ENCODE measurements at regions not wholly inside any gene's neighbourhood (a gene's known extent, or its start where the extent isn't known, plus 50 kb on each side); places are given as distances from the start of the nearest gene placed in this dataset.
"Not testable (repeated sequence)": the region's sequence is repeated elsewhere in the genome, so short reads cannot be mapped to it uniquely, and the experiment has no call there.

DNA sequence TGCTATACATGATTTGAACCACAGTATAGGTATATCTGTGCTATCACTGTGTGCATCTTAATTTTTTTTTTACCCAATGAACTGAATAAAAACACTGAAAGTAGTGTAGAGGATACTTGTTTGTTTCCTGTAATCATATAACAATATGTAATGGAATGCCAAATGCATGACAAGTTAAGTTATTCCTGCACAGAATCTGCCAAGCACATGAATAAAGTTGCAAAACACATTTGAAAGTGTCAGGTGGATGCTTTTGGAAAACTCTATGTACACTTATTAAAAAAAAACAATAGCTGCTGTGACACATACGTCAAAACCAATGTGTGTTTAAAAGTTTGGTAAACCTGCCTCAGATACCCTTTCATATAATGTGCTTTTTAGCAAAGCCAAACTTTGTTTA lies 1638.1 kb upstream of the SEL1L start:
- Mint-ChIP-seq H3K27me3 (no peaks in the 10 kb centered on the region), H3K36me3 (no peaks in the 10 kb centered on the region), H3K9me3 (peaks cover 2 to 11% (median 8%) of the 10 kb centered on the region in 11 donors), H3K27ac (no peak overlapping the region), H3K4me3 (no peak overlapping the region), H3K4me1 (no peaks in the 10 kb centered on the region)
- Histone ChIP-seq H3K4me1 (ENCODE audit: control insufficient read depth in 2 of 2, insufficient read depth in 2 of 2, low read length in 2 of 2) (no peaks in the 10 kb centered on the region), H3K4me3 (ENCODE audit: low read length) (no peak overlapping the region), H3K27me3 (ENCODE audit: control insufficient read depth in 2 of 2, insufficient read depth in 2 of 2, low read length in 2 of 2) (no peaks in the 10 kb centered on the region), H3K9me3 (ENCODE audit: control insufficient read depth in 2 of 3, low read length in 3 of 3) (peaks cover 0 to 4% (median 0%) of the 10 kb centered on the region in 3 experiments), H3K27ac (ENCODE audit: low read depth, low read length) (no peak overlapping the region), H3K36me3 (ENCODE audit: control insufficient read depth in 2 of 3, insufficient read depth in 3 of 3, low read length in 3 of 3) (no peaks in the 10 kb centered on the region)
- intact Hi-C loops (cut with micrococcal nuclease): no loop called here
- DNase-seq (no peak), ATAC-seq (no peak)
- POLR2A ChIA-PET: no interaction called here
- CTCF ChIA-PET: no interaction called here

DNA sequence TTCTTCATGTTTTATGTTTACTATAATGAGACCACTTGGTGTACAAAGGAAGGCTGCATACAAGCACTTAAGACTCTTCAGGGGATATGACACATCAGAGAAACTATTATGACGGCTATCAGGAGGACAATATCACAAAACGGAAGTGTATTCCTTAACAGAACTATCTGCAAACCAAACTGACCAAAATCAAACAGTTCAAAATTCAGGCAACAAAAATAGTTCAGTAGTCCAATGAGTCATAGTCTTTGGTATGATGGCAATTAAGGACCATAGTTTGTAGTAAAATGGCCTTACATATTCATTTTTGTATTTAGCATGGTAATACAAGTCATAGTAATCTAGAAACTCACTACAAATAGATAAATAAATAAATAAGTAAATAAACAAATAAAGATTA lies 1638.7 kb upstream of the SEL1L start:
- Histone ChIP-seq H3K4me1 (ENCODE audit: control insufficient read depth in 2 of 2, insufficient read depth in 2 of 2, low read length in 2 of 2) (no peaks in the 10 kb centered on the region), H3K9me3 (ENCODE audit: control insufficient read depth in 2 of 3, low read length in 3 of 3) (peaks cover 0 to 4% (median 0%) of the 10 kb centered on the region in 3 experiments), H3K36me3 (ENCODE audit: control insufficient read depth in 2 of 3, insufficient read depth in 3 of 3, low read length in 3 of 3) (no peaks in the 10 kb centered on the region), H3K27ac (ENCODE audit: low read depth, low read length) (no peak overlapping the region), H3K4me3 (ENCODE audit: low read length) (no peak overlapping the region), H3K27me3 (ENCODE audit: control insufficient read depth in 2 of 2, insufficient read depth in 2 of 2, low read length in 2 of 2) (no peaks in the 10 kb centered on the region)
- no peaks in the 10 kb centered on the region for H3K27me3 Mint-ChIP-seq
- intact Hi-C loops (cut with micrococcal nuclease): no loop called here
- ChIA-PET POLR2A (no interaction called here), CTCF (no interaction called here)
- H3K4me3 Mint-ChIP-seq: no peak overlapping the region
- ATAC-seq: no peak
- no peaks in the 10 kb centered on the region for H3K4me1 Mint-ChIP-seq
- H3K27ac Mint-ChIP-seq: no peak overlapping the region
- peaks cover 0 to 11% (median 6%) of the 10 kb centered on the region in 11 donors for H3K9me3 Mint-ChIP-seq
- H3K36me3 Mint-ChIP-seq: no peaks in the 10 kb centered on the region
- no peak for DNase-seq

- Histone ChIP-seq H3K27ac (ENCODE audit: low read depth, low read length) (no peak overlapping the region), H3K27me3 (ENCODE audit: control insufficient read depth in 2 of 2, insufficient read depth in 2 of 2, low read length in 2 of 2) (no peaks in the 10 kb centered on the region), H3K4me3 (ENCODE audit: low read length) (no peak overlapping the region), H3K36me3 (ENCODE audit: control insufficient read depth in 2 of 3, insufficient read depth in 3 of 3, low read length in 3 of 3) (no peaks in the 10 kb centered on the region), H3K4me1 (ENCODE audit: control insufficient read depth in 2 of 2, insufficient read depth in 2 of 2, low read length in 2 of 2) (no peaks in the 10 kb centered on the region), H3K9me3 (ENCODE audit: control insufficient read depth in 2 of 3, low read length in 3 of 3) (peaks cover 0 to 4% (median 0%) of the 10 kb centered on the region in 3 experiments)
- ATAC-seq (no peak), DNase-seq (no peak)
- CTCF ChIA-PET: no interaction called here
- H3K27ac Mint-ChIP-seq: no peak overlapping the region
- H3K36me3 Mint-ChIP-seq: no peaks in the 10 kb centered on the region
- no peak overlapping the region for H3K4me3 Mint-ChIP-seq
- intact Hi-C loops (cut with micrococcal nuclease): no loop called here
- no peaks in the 10 kb centered on the region for H3K27me3 Mint-ChIP-seq
- H3K9me3 Mint-ChIP-seq: peaks cover 0 to 14% (median 6%) of the 10 kb centered on the region in 11 donors
- POLR2A ChIA-PET: no interaction called here
- no peaks in the 10 kb centered on the region for H3K4me1 Mint-ChIP-seq
Observed at GRCh38 chr14:83173687-83174086, 1640.0 kb upstream of the SEL1L start.

- Histone ChIP-seq H3K36me3 (ENCODE audit: control insufficient read depth in 2 of 3, insufficient read depth in 3 of 3, low read length in 3 of 3) (no peaks in the 10 kb centered on the region), H3K27ac (ENCODE audit: low read depth, low read length) (no peak overlapping the region), H3K27me3 (ENCODE audit: control insufficient read depth in 2 of 2, insufficient read depth in 2 of 2, low read length in 2 of 2) (no peaks in the 10 kb centered on the region), H3K9me3 (ENCODE audit: control insufficient read depth in 2 of 3, low read length in 3 of 3) (no peaks in the 10 kb centered on the region), H3K4me1 (ENCODE audit: control insufficient read depth in 2 of 2, insufficient read depth in 2 of 2, low read length in 2 of 2) (no peaks in the 10 kb centered on the region), H3K4me3 (ENCODE audit: low read length) (no peak overlapping the region)
- ATAC-seq (no peak), DNase-seq (no peak)
- CTCF ChIA-PET: no interaction called here
- H3K9me3 Mint-ChIP-seq: peaks cover 2 to 47% (median 9%) of the 10 kb centered on the region in 11 donors
- no peaks in the 10 kb centered on the region for H3K4me1 Mint-ChIP-seq
- peaks cover 0 to 4% (median 0%) of the 10 kb centered on the region in 5 donors for H3K36me3 Mint-ChIP-seq
- H3K27me3 Mint-ChIP-seq: no peaks in the 10 kb centered on the region
- H3K4me3 Mint-ChIP-seq: no peak overlapping the region
- POLR2A ChIA-PET: no interaction called here
- intact Hi-C loops (cut with micrococcal nuclease): no loop called here
- no peak overlapping the region for H3K27ac Mint-ChIP-seq
Observed at GRCh38 chr14:83184531-83184930, 1650.9 kb upstream of the SEL1L start.

GRCh38 chr14:83188311-83188710 lies 1654.7 kb upstream of the SEL1L start:
- POLR2A ChIA-PET; intact Hi-C loops (cut with micrococcal nuclease); H3K27ac Mint-ChIP-seq; H3K4me1 Mint-ChIP-seq; ATAC-seq; H3K27ac ChIP-seq (ENCODE audit: low read depth, low read length); DNase-seq; H3K4me3 ChIP-seq (ENCODE audit: low read length); H3K4me3 Mint-ChIP-seq; H3K4me1 ChIP-seq (ENCODE audit: control insufficient read depth in 2 of 2, insufficient read depth in 2 of 2, low read length in 2 of 2); H3K27me3 ChIP-seq (ENCODE audit: control insufficient read depth in 2 of 2, insufficient read depth in 2 of 2, low read length in 2 of 2); H3K27me3 Mint-ChIP-seq; H3K9me3 ChIP-seq (ENCODE audit: control insufficient read depth in 2 of 3, low read length in 3 of 3); H3K36me3 Mint-ChIP-seq; H3K36me3 ChIP-seq (ENCODE audit: control insufficient read depth in 2 of 3, insufficient read depth in 3 of 3, low read length in 3 of 3): not testable (repeated sequence)
- peaks cover 4 to 50% (median 13%) of the 10 kb centered on the region in 11 donors for H3K9me3 Mint-ChIP-seq
- CTCF ChIA-PET: interaction anchor here (0.6 kb wide), 1 partner anchor 1819 kb away, joined by 3 read pairs; no protein-coding TSS in a partner anchor

GRCh38 chr14:83196236-83196635 lies 1662.6 kb upstream of the SEL1L start:
- no peak overlapping the region for H3K27ac Mint-ChIP-seq
- H3K4me3 ChIP-seq (ENCODE audit: low read length): no peak overlapping the region
- no peaks in the 10 kb centered on the region for H3K36me3 Mint-ChIP-seq
- CTCF ChIA-PET: no interaction called here
- POLR2A ChIA-PET: no interaction called here
- no peaks in the 10 kb centered on the region for H3K9me3 ChIP-seq (ENCODE audit: control insufficient read depth in 2 of 3, low read length in 3 of 3)
- no peak overlapping the region for H3K4me3 Mint-ChIP-seq
- no peaks in the 10 kb centered on the region for H3K27me3 ChIP-seq (ENCODE audit: control insufficient read depth in 2 of 2, insufficient read depth in 2 of 2, low read length in 2 of 2)
- H3K4me1 Mint-ChIP-seq: no peaks in the 10 kb centered on the region
- H3K36me3 ChIP-seq (ENCODE audit: control insufficient read depth in 2 of 3, insufficient read depth in 3 of 3, low read length in 3 of 3): no peaks in the 10 kb centered on the region
- DNase-seq (no peak), ATAC-seq (no peak)
- intact Hi-C loops (cut with micrococcal nuclease): no loop called here
- H3K9me3 Mint-ChIP-seq: peaks cover 0 to 30% (median 15%) of the 10 kb centered on the region in 11 donors
- no peaks in the 10 kb centered on the region for H3K27me3 Mint-ChIP-seq
- H3K27ac ChIP-seq (ENCODE audit: low read depth, low read length): no peak overlapping the region
- H3K4me1 ChIP-seq (ENCODE audit: control insufficient read depth in 2 of 2, insufficient read depth in 2 of 2, low read length in 2 of 2): no peaks in the 10 kb centered on the region

DNA sequence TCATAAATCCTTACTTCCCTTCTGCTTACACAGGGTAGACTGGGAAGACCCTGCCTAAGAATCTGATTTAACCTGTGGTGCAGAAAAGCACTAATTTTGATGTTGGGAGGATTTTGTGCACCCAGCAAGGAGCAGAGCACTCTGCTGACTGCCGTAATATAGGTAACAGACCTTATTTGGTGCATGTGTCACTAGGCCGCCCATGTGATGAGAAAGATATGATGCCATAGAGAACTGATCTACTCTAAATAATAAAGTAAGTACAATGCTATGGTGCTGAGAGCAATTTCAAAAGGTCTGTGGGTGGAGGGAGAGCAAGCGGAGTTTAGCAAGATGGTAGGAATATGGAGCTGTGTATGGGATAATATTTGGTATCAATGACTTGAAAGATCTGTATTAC lies 1663.6 kb upstream of the SEL1L start:
- Histone ChIP-seq H3K27me3 (ENCODE audit: control insufficient read depth in 2 of 2, insufficient read depth in 2 of 2, low read length in 2 of 2) (no peaks in the 10 kb centered on the region), H3K4me3 (ENCODE audit: low read length) (no peak overlapping the region), H3K4me1 (ENCODE audit: control insufficient read depth in 2 of 2, insufficient read depth in 2 of 2, low read length in 2 of 2) (no peaks in the 10 kb centered on the region), H3K36me3 (ENCODE audit: control insufficient read depth in 2 of 3, insufficient read depth in 3 of 3, low read length in 3 of 3) (no peaks in the 10 kb centered on the region), H3K27ac (ENCODE audit: low read depth, low read length) (no peak overlapping the region), H3K9me3 (ENCODE audit: control insufficient read depth in 2 of 3, low read length in 3 of 3) (no peaks in the 10 kb centered on the region)
- no peak overlapping the region for H3K4me3 Mint-ChIP-seq
- H3K27ac Mint-ChIP-seq: no peak overlapping the region
- H3K27me3 Mint-ChIP-seq: no peaks in the 10 kb centered on the region
- H3K36me3 Mint-ChIP-seq: no peaks in the 10 kb centered on the region
- H3K4me1 Mint-ChIP-seq: no peaks in the 10 kb centered on the region
- ChIA-PET POLR2A (no interaction called here), CTCF (no interaction called here)
- peaks cover 0 to 20% (median 11%) of the 10 kb centered on the region in 11 donors for H3K9me3 Mint-ChIP-seq
- intact Hi-C loops (cut with micrococcal nuclease): no loop called here
- DNase-seq (no peak), ATAC-seq (no peak)

Measured in naive thymus-derived CD4-positive, alpha-beta T cell (primary cell).